T-helper 17 cell (primary cell): ENCODE measurements at regions not wholly inside any gene's neighbourhood (a gene's known extent, or its start where the extent isn't known, plus 50 kb on each side); places are given as distances from the start of the nearest gene placed in this dataset.

Experiments used
- ATAC-seq: fragments of 150-1000 bp; cut with Tn5 transposase; 2 replicates; pipeline ENCODE4 v1.10.0; 2021; ENCODE audit warnings: mild to moderate bottlenecking, moderate library complexity
- DNase-seq, 3 donors: peaks; one replicate each; pipeline versions ENCODE4 v3.0.0 to v3.0.0-alpha.2; 2020 to 2021
- H3K9me3 ChIP-seq: one replicate; pipeline ENCODE4 v1.7.0; 2013; ENCODE audit warnings: low read length, mild to moderate bottlenecking; ENCODE audit not compliant: control insufficient read depth, poor library complexity, severe bottlenecking
- H3K27ac Mint-ChIP-seq: one replicate; pipeline ENCODE4 v1.8.0; 2022; ENCODE audit warnings: mild to moderate bottlenecking, moderate library complexity, mixed read lengths
- H3K27me3 Mint-ChIP-seq: one replicate; pipeline ENCODE4 v1.8.0; 2022; ENCODE audit warnings: mixed read lengths
- H3K36me3 Mint-ChIP-seq: one replicate; pipeline ENCODE4 v1.8.0; 2022; ENCODE audit warnings: low read depth, mixed read lengths
- H3K4me1 Mint-ChIP-seq: one replicate; pipeline ENCODE4 v1.8.0; 2022; ENCODE audit warnings: mild to moderate bottlenecking, mixed read lengths
- H3K4me3 Mint-ChIP-seq: one replicate; pipeline ENCODE4 v1.8.0; 2022; ENCODE audit warnings: mild to moderate bottlenecking, moderate library complexity, mixed read lengths

DNA sequence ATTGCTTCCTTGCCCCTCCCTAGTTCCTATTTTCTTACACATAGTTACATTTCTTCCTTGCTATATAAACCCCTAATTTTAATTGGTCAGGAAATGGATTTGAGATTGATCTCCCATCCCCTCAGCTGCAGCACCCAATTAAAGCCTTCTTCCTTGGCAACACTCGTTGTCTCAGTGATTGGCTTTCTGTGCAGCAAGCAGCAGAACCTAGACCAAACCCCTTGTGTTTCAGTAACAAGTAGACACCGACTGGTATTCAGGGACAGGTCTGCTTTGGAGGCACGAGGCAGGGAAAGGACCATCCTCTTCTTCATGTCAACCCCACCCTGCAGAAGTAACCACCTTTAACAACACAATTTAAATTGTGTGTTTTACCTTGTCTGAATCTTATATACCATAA is 152.6 kb downstream of the RPAP3 start:
- Mint-ChIP-seq H3K27me3 (peaks cover 4% of the 10 kb centered on the region), H3K4me3 (no peak overlapping the region), H3K27ac (no peak overlapping the region), H3K36me3 (no peaks in the 10 kb centered on the region), H3K4me1 (peaks cover 3% of the 10 kb centered on the region)
- DNase-seq = no peak
- ATAC-seq = no peak
- no peaks in the 10 kb centered on the region for H3K9me3 ChIP-seq

DNA sequence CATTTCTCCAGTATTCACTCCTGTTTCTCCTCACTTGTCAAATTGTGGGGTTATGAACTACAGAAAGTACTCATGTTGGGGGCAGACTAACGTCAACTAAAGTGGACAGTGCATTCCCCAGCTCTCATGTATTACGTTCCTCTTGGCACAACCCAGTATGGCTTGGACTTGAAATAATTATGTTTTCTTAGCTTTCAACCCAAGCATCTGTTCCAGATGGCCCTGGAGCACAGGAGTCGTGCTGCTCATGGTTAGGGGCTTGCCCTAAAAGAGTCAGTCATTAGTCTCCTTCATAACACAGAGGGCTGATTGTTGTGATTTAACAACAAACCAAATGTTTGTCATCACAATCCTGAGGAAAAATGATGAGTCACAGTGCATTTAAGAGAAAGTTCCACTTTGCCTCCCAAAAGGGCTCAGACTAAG is 154.4 kb downstream of the RPAP3 start:
- DNase-seq (no peak), ATAC-seq (no peak)
- H3K27me3 Mint-ChIP-seq = peaks cover 8% of the 10 kb centered on the region
- no peaks in the 10 kb centered on the region for H3K9me3 ChIP-seq
- H3K4me1 Mint-ChIP-seq = peaks cover 3% of the 10 kb centered on the region
- H3K4me3 Mint-ChIP-seq = no peak overlapping the region
- peaks cover 2% of the 10 kb centered on the region for H3K36me3 Mint-ChIP-seq
- H3K27ac Mint-ChIP-seq = no peak overlapping the region

DNA sequence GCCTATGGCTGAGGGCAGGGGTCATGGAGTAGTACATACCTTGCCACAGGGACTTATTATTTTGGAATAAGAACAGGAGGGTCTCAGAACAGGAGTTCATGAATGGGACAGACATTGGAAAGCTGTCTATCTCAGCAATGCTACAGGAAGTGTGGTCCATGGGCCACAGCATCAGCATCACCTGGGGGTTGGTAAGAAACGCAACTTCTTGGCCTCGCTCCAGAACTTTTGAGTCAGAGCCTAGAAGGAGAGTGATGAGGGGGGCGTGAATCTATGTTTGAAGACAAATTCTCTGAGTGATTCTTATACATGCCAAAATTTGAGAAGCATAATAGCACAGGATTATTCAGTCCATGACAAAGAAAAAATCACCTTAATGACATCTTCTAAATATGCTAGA is 156.6 kb downstream of the RPAP3 start:
- Mint-ChIP-seq H3K27ac (no peak overlapping the region), H3K4me3 (no peak overlapping the region), H3K36me3 (peaks cover 4% of the 10 kb centered on the region), H3K4me1 (peaks cover 2% of the 10 kb centered on the region), H3K27me3 (peaks cover 12% of the 10 kb centered on the region)
- DNase-seq (no peak), ATAC-seq (no peak)
- no peaks in the 10 kb centered on the region for H3K9me3 ChIP-seq

DNA sequence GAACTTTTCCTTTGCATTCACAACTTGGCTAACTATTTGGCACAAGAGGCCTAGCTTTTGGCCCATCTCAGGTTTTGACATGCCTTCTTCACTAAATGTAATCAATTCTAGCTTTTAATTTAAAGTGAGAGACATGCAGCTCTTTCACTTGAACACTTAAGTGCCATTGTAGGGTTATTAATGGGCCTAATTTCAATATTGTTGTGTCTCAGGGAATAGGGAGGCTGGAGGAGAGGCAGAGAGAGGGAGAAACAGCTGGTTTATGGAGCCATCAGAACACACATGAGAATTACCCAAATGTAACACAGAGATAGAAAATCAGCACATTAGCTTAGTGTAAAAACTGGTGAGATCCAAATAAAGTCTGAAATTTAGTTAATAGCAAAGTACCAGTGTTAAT is 157.4 kb downstream of the RPAP3 start:
- Mint-ChIP-seq H3K4me3 (no peak overlapping the region), H3K36me3 (peaks cover 4% of the 10 kb centered on the region), H3K27me3 (peaks cover 18% of the 10 kb centered on the region), H3K4me1 (peaks cover 2% of the 10 kb centered on the region), H3K27ac (no peak overlapping the region)
- no peak for DNase-seq
- ATAC-seq = no peak
- H3K9me3 ChIP-seq = no peaks in the 10 kb centered on the region

DNA sequence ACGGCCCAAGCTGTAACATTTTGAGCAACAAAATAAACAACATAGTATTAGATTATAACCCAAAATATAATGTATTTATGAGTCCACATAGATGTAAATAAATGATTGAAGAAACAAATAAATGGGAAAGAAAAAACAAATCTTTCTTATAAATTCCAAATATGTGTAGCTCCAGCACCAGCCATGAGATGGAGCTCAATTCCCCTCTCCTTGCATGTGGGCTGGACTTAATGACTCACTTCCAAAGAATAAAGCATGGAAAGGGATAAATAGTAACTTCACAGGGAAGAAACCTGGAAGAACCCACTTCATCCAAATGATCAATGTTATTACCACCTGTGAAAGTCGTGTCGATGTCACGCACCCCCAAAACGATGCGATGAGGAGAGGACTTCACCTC is 158.8 kb downstream of the RPAP3 start:
- peaks cover 18% of the 10 kb centered on the region for H3K27me3 Mint-ChIP-seq
- H3K27ac Mint-ChIP-seq = no peak overlapping the region
- no peaks in the 10 kb centered on the region for H3K9me3 ChIP-seq
- ATAC-seq (no peak), DNase-seq (no peak)
- peaks cover 2% of the 10 kb centered on the region for H3K4me1 Mint-ChIP-seq
- H3K36me3 Mint-ChIP-seq = peaks cover 4% of the 10 kb centered on the region
- no peak overlapping the region for H3K4me3 Mint-ChIP-seq

DNA sequence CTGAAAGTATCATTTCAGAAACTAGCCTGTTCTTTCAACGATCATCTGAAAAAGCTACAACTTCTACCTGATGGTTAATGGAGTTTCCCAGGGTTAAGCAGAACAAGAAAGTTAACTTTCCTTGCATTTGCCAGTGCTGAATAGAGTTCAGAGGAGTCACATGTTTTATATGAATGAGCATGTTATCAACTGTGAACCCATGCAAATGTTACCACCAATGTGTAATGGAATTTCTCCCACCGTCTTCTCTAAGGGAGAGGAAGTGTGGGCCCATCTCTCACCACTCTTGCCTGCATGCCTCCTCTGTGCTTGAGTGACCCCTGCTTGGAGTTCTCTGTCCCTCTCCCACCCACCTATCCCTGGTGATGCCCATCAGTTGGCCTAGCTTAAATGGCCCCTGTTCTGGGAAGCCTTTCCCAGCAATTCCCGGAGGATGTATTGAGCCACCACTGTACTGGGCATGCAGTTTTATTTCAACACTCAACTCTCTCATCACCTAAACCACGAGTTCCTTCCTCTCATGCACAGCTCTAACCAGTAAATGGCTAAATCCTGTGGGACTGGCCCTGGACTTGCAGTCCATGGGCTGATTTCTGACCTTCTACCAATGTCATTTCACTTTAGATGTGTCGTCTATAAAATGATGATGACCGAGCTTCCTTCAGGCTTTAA is 159.8 kb downstream of the RPAP3 start:
- no peak overlapping the region for H3K27ac Mint-ChIP-seq
- DNase-seq = no peak

DNA sequence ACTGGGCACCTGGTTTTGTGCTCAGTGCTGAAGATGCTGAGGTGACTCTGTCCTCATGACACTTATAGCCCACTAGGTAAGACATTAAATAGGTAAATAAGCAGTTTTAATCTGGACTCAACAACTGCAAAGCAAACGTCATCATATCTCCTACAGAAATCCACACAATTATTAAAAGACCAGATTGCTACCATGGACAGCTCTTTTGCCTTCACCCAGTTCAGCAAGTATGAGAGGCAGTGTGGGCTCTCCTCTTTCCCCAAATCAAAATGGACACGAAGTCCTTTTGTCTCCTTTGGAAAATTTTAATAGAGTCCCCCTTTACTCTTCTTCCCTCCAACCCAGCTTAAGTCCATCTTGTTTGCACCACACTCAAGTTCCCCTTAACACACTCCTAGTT is 171.1 kb downstream of the RPAP3 start:
- H3K4me3 Mint-ChIP-seq = no peak overlapping the region

More for the DNA sequence above, 159.8 kb downstream of the RPAP3 start:
- no peaks in the 10 kb centered on the region for H3K9me3 ChIP-seq
- ATAC-seq = no peak
- Mint-ChIP-seq H3K4me3 (no peak overlapping the region), H3K36me3 (peaks cover 4% of the 10 kb centered on the region), H3K4me1 (peaks cover 4% of the 10 kb centered on the region), H3K27me3 (peaks cover 18% of the 10 kb centered on the region)

DNA sequence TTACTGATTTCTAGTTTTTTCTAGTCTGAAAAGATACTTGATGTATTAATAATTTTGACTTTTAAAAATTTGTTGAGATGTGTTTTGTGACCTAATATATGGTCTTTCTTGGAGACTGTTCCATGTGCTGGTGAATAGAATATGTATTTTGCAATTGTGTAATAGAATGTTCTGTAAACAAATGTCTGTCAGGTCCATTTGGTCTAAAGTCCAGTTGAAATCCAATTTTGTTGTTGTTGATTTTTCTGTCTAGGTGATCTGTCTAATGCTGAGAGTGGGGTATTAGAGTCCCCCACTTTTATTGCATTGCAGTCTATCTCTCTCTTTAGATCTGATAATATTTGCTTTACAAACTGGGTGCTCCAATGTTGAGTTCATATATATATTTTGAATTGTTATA is 175.8 kb downstream of the RPAP3 start:
- DNase-seq = no peak
- no peaks in the 10 kb centered on the region for H3K4me1 Mint-ChIP-seq
- H3K4me3 Mint-ChIP-seq = no peak overlapping the region
- peaks cover 12% of the 10 kb centered on the region for H3K9me3 ChIP-seq
- no peak overlapping the region for H3K27ac Mint-ChIP-seq
- peaks cover 8% of the 10 kb centered on the region for H3K27me3 Mint-ChIP-seq
- ATAC-seq = no peak
- no peaks in the 10 kb centered on the region for H3K36me3 Mint-ChIP-seq

More for the DNA sequence above, 171.1 kb downstream of the RPAP3 start:
- Mint-ChIP-seq H3K4me1 (peaks cover 5% of the 10 kb centered on the region), H3K36me3 (peaks cover 3% of the 10 kb centered on the region), H3K27ac (no peak overlapping the region), H3K27me3 (peaks cover 18% of the 10 kb centered on the region)
- H3K9me3 ChIP-seq = peaks cover 12% of the 10 kb centered on the region
- DNase-seq (no peak), ATAC-seq (no peak)

DNA sequence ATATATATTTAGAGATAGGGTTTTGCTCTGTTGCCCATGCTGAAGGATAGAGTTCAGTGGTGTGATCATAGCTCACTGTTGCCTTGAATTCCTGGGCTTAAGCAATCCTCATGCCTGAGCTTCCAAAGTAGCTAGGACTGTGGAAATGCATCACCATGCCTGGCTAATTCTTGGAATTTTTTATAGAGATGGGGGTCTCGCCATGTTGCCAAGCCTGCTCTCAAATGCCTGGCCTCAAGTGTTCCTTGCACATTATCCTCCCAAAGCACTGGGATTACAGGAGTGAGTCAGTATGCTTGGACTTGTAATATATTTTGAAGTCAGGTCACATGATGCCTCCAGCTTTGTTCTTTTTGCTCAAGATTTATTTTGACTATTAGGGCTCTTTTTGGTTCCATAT is 178.0 kb downstream of the RPAP3 start:
- Mint-ChIP-seq H3K4me1 (no peaks in the 10 kb centered on the region), H3K36me3 (no peaks in the 10 kb centered on the region), H3K27me3 (no peaks in the 10 kb centered on the region), H3K27ac (no peak overlapping the region), H3K4me3 (no peak overlapping the region)
- H3K9me3 ChIP-seq = peaks cover 12% of the 10 kb centered on the region
- no peak for DNase-seq
- no peak for ATAC-seq

DNA sequence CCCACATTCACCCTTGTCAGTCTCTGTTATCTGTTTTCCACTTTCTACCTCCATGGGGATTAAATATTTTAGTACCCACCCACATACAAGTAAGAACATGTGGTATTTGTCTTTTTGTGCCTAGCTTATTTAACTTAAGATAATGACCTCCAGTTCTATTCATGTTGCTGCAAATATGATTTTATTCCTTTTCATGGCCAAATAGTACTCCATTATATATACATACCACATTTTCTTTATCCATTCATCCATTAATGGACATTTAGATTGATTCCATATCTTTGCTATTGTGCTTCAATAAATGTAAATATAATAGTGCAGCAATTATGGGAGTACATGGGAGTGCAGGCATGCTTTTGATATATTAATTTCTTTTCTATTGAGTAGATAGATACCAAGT is 185.8 kb downstream of the RPAP3 start:
- H3K27ac Mint-ChIP-seq = no peak overlapping the region
- H3K27me3 Mint-ChIP-seq = no peaks in the 10 kb centered on the region
- DNase-seq = no peak
- H3K9me3 ChIP-seq = no peaks in the 10 kb centered on the region
- no peak for ATAC-seq
- H3K4me1 Mint-ChIP-seq = no peaks in the 10 kb centered on the region
- H3K4me3 Mint-ChIP-seq = no peak overlapping the region
- no peaks in the 10 kb centered on the region for H3K36me3 Mint-ChIP-seq

DNA sequence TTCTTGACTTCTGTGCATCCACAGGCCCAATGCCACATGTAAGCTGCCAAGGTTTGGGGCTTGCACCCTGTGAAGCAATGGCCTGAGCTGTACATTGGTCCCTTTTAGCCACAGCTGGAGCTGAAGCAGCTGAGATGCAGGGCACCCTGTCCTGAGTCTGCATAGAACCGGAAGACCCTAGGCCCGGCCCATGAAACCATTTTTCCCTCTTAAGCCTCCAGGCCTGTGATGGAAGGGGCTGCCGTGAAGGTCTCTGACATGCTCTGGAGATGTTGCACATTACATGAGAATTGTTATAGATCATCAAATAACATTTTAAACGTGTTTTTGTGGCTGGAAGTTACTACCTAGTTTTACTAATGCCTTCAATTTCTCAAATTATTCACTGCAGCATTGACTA is 188.7 kb downstream of the RPAP3 start:
- no peaks in the 10 kb centered on the region for H3K36me3 Mint-ChIP-seq
- H3K27me3 Mint-ChIP-seq = no peaks in the 10 kb centered on the region
- H3K4me1 Mint-ChIP-seq = no peaks in the 10 kb centered on the region
- no peak overlapping the region for H3K4me3 Mint-ChIP-seq
- H3K27ac Mint-ChIP-seq = no peak overlapping the region
- DNase-seq (no peak), ATAC-seq (no peak)
- H3K9me3 ChIP-seq = no peaks in the 10 kb centered on the region

DNA sequence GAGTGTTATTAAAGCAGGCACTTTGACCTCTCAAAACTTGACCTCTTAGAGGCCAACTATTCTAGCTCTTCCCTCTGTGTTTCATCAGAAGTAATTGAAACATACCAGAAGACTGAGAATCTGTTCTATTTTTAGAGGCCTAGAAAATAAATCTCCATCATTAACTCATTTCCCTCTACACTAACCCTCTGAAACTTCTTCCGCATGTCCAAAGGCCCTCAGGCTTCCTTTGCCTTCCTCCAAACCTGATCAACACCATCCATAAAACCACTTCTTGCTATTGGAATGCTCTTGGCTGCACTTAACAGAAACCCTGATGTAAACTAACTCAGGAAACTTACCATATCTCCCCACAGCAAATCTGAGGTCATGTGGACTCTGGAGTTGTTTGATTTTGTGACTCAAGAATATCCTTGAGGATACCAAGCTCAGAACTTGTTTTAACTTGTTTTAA is 196.4 kb downstream of the RPAP3 start:
- Mint-ChIP-seq H3K36me3 (no peaks in the 10 kb centered on the region), H3K27ac (no peak overlapping the region)
- ATAC-seq = no peak

DNA sequence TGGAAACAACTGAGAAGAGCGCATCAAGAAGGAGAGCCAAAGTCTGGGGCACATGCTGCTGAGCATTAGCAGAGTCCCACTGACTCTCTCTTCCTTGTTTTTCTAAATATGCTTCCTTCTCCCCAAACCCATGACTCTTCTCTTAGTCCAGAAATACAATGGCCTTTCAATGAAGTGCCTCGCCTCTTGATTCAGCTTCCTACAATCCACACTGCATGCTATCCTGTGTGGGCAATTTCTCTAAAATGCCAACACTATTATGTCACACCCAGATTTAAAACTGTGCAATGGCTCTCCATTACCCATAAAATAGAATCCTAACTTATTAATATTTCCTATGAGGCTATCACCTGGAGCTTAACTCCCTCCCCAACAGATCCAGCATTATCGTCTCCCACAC is 198.6 kb downstream of the RPAP3 start:
- Mint-ChIP-seq H3K27ac (no peak overlapping the region), H3K4me1 (no peaks in the 10 kb centered on the region), H3K27me3 (no peaks in the 10 kb centered on the region), H3K36me3 (no peaks in the 10 kb centered on the region), H3K4me3 (no peak overlapping the region)
- DNase-seq (no peak), ATAC-seq (no peak)
- H3K9me3 ChIP-seq = no peaks in the 10 kb centered on the region

More for the DNA sequence above, 196.4 kb downstream of the RPAP3 start:
- H3K4me3 Mint-ChIP-seq = no peak overlapping the region
- DNase-seq = no peak
- no peaks in the 10 kb centered on the region for H3K4me1 Mint-ChIP-seq
- H3K9me3 ChIP-seq = no peaks in the 10 kb centered on the region
- H3K27me3 Mint-ChIP-seq = no peaks in the 10 kb centered on the region

DNA sequence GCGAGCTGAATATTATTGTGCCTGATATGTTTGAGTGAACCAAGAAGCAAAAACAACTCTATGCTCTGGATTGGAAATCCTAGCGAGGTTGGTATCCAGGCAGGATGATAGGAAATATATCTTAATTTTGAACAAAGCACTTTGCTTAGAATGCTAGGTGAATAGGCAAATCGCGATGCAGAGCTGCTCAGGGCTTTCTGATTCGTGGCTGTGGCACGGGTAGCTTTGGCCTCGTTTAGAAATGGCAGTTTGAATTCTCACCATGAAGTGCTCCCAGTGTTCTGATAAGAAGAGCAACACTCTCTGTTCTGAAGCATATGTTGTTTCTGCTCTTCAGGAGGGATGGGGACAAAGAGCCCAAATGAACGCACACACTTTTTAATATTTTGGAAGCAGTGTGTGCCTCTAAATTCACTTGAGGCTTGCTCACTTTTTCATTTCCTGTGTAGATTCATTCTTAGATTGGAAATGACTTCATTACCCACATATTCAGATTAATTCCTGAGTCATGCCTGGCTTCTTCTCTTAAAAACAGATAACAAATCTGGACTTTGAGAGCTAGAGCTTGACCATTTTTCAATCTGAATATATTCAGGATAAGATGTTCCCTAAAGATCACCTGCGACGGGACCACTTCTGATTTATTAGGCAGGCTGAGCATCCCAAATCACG is 200.9 kb downstream of the RPAP3 start:
- Mint-ChIP-seq H3K27ac (no peak overlapping the region), H3K27me3 (no peaks in the 10 kb centered on the region), H3K36me3 (no peaks in the 10 kb centered on the region)

More for the DNA sequence above, 200.9 kb downstream of the RPAP3 start:
- DNase-seq (no peak), ATAC-seq (no peak)
- Mint-ChIP-seq H3K4me3 (no peak overlapping the region), H3K4me1 (no peaks in the 10 kb centered on the region)
- H3K9me3 ChIP-seq = no peaks in the 10 kb centered on the region
